ENCODE measurements at regions not wholly inside any gene's neighbourhood (a gene's known extent, or its start where the extent isn't known, plus 50 kb on each side); places are given as distances from the start of the nearest gene placed in this dataset.

DNA sequence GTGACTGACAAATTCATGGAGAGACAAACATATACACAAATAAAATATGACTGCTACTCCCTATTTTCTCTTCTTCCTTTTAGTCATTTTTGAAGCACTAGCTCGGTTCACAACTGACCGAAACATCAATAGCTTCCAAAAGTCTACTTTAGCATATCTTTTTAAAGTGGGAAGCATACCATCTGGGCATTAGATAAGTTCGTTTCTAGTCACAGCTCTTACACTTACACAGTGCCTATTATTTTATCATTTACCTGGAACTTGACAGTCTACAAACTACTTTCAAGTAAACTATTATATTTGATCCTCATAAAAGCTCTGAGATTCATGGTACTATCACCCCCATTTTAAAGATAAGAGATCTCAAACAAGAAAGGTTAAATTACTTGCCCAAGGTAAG, 458.5 kb downstream of the LMO7 start:
- H3K4me2 ChIP-seq (ENCODE audit: low read length), result no peak overlapping the region
- TF ChIP-seq, protein P1, sequence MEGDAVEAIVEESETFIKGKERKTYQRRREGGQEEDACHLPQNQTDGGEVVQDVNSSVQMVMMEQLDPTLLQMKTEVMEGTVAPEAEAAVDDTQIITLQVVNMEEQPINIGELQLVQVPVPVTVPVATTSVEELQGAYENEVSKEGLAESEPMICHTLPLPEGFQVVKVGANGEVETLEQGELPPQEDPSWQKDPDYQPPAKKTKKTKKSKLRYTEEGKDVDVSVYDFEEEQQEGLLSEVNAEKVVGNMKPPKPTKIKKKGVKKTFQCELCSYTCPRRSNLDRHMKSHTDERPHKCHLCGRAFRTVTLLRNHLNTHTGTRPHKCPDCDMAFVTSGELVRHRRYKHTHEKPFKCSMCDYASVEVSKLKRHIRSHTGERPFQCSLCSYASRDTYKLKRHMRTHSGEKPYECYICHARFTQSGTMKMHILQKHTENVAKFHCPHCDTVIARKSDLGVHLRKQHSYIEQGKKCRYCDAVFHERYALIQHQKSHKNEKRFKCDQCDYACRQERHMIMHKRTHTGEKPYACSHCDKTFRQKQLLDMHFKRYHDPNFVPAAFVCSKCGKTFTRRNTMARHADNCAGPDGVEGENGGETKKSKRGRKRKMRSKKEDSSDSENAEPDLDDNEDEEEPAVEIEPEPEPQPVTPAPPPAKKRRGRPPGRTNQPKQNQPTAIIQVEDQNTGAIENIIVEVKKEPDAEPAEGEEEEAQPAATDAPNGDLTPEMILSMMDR (IDR thresholded peaks at IDR 0.05; ENCODE audit: insufficient read depth, low read depth, low read length), result no peak
- no peak for TF ChIP-seq EZH2 (IDR thresholded peaks at IDR 0.05; ENCODE audit: insufficient read depth, low read length)
- DNase-seq (ENCODE audit: low read depth) (no peak), FAIRE-seq (no peak)
- Mint-ChIP-seq H3K27me3 (ENCODE audit: low read depth, unreplicated experiment) (no peaks in the 10 kb centered on the region), H3K4me3 (ENCODE audit: unreplicated experiment) (no peak overlapping the region), H3K27ac (ENCODE audit: unreplicated experiment) (no peak overlapping the region), H3K4me1 (ENCODE audit: low read depth, unreplicated experiment) (no peaks in the 10 kb centered on the region), H3K36me3 (ENCODE audit: low read depth, unreplicated experiment) (no peaks in the 10 kb centered on the region), H3K9me3 (ENCODE audit: unreplicated experiment) (no peaks in the 10 kb centered on the region)
- H3K79me2 ChIP-seq (ENCODE audit: insufficient read depth, low read length), result no peaks in the 10 kb centered on the region
- H3K27ac ChIP-seq (ENCODE audit: low read depth, low read length), result no peak overlapping the region
- no peaks in the 10 kb centered on the region for H4K20me1 ChIP-seq (ENCODE audit: insufficient read depth, low read length)
- H2AFZ ChIP-seq (ENCODE audit: low read depth, low read length), result no peak overlapping the region
- H3K9ac ChIP-seq (ENCODE audit: low read length), result no peak overlapping the region
- H3K4me3 ChIP-seq (ENCODE audit: insufficient read depth, low read depth, low read length), result no peak overlapping the region
- no peaks in the 10 kb centered on the region for H3K36me3 ChIP-seq (ENCODE audit: insufficient read depth, low read length)
- peaks cover 2% of the 10 kb centered on the region for H3K27me3 ChIP-seq (ENCODE audit: insufficient read depth, low read length)
- no peaks in the 10 kb centered on the region for H3K4me1 ChIP-seq (ENCODE audit: insufficient read depth, low read length)
- no peaks in the 10 kb centered on the region for H3K9me3 ChIP-seq (ENCODE audit: insufficient read depth, low read depth, low read length)

DNA sequence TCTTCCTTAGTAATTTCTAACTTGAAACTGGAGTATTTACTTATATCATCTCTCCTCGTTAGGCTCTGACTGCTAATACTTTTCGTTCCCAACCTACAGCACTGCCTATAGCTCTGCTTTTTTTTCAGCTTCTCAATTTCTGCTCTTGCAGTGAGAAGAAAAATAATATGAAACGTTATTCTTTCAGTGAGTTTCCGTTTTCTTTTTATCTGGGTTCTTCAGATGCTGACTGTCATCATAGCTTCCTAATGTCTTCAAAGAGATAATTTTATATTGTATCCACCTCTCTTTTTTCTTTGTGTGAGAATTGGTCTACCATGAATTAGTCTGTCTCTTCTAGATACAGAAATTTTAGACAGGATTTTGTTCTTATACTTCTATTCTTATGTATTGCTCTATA, 454.9 kb downstream of the LMO7 start:
- Histone ChIP-seq H3K9ac (ENCODE audit: low read length) (no peak overlapping the region), H3K36me3 (ENCODE audit: insufficient read depth, low read length) (no peaks in the 10 kb centered on the region), H3K27ac (ENCODE audit: low read depth, low read length) (no peak overlapping the region), H3K79me2 (ENCODE audit: insufficient read depth, low read length) (no peaks in the 10 kb centered on the region), H3K9me3 (ENCODE audit: insufficient read depth, low read depth, low read length) (peaks cover 4% of the 10 kb centered on the region), H4K20me1 (ENCODE audit: insufficient read depth, low read length) (no peaks in the 10 kb centered on the region), H3K27me3 (ENCODE audit: insufficient read depth, low read length) (no peaks in the 10 kb centered on the region), H3K4me1 (ENCODE audit: insufficient read depth, low read length) (no peaks in the 10 kb centered on the region), H2AFZ (ENCODE audit: low read depth, low read length) (no peak overlapping the region), H3K4me3 (ENCODE audit: insufficient read depth, low read depth, low read length) (no peak overlapping the region), H3K4me2 (ENCODE audit: low read length) (no peak overlapping the region)
- Mint-ChIP-seq H3K4me3 (ENCODE audit: unreplicated experiment) (no peak overlapping the region), H3K27ac (ENCODE audit: unreplicated experiment) (no peak overlapping the region), H3K36me3 (ENCODE audit: low read depth, unreplicated experiment) (peaks cover 2% of the 10 kb centered on the region), H3K4me1 (ENCODE audit: low read depth, unreplicated experiment) (no peaks in the 10 kb centered on the region), H3K9me3 (ENCODE audit: unreplicated experiment) (peaks cover 10% of the 10 kb centered on the region), H3K27me3 (ENCODE audit: low read depth, unreplicated experiment) (no peaks in the 10 kb centered on the region)
- DNase-seq (ENCODE audit: low read depth) (no peak), FAIRE-seq (no peak)
- TF ChIP-seq EZH2 (IDR thresholded peaks at IDR 0.05; ENCODE audit: insufficient read depth, low read length), result no peak
- TF ChIP-seq, protein P1 (IDR thresholded peaks at IDR 0.05; ENCODE audit: insufficient read depth, low read depth, low read length), result no peak

DNA sequence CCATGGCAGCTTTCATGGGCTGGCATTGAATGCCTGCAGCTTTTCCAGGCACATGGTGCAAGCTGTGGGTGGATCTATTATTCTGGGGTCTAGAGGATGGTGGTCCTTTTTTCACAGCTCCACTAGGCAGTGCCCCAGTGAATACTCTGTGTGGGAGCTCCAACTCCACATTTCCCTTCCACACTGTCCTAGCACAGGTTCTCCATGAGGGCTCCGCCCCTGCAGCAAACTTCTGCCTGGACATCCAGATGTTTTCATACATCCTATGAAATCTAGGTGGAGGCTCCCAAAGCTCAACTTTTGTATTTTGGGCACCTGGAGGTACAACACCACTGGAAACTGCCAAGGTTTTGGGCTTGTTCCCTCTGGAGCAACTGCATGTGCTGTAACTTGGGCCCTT, 450.6 kb downstream of the LMO7 start:
- Histone ChIP-seq H3K27ac (ENCODE audit: low read depth, low read length) (no peak overlapping the region), H3K27me3 (ENCODE audit: insufficient read depth, low read length) (no peaks in the 10 kb centered on the region), H4K20me1 (ENCODE audit: insufficient read depth, low read length) (no peaks in the 10 kb centered on the region), H3K4me2 (ENCODE audit: low read length) (no peak overlapping the region), H3K79me2 (ENCODE audit: insufficient read depth, low read length) (no peaks in the 10 kb centered on the region), H2AFZ (ENCODE audit: low read depth, low read length) (no peak overlapping the region), H3K4me3 (ENCODE audit: insufficient read depth, low read depth, low read length) (no peak overlapping the region), H3K36me3 (ENCODE audit: insufficient read depth, low read length) (no peaks in the 10 kb centered on the region), H3K9me3 (ENCODE audit: insufficient read depth, low read depth, low read length) (peaks cover 4% of the 10 kb centered on the region), H3K4me1 (ENCODE audit: insufficient read depth, low read length) (no peaks in the 10 kb centered on the region), H3K9ac (ENCODE audit: low read length) (no peak overlapping the region)
- H3K36me3 Mint-ChIP-seq (ENCODE audit: low read depth, unreplicated experiment), result peaks cover 2% of the 10 kb centered on the region
- H3K4me3 Mint-ChIP-seq (ENCODE audit: unreplicated experiment), result no peak overlapping the region
- H3K4me1 Mint-ChIP-seq (ENCODE audit: low read depth, unreplicated experiment), result no peaks in the 10 kb centered on the region
- no peak overlapping the region for H3K27ac Mint-ChIP-seq (ENCODE audit: unreplicated experiment)
- TF ChIP-seq, protein P1 (IDR thresholded peaks at IDR 0.05; ENCODE audit: insufficient read depth, low read depth, low read length), result no peak
- no peak for TF ChIP-seq EZH2 (IDR thresholded peaks at IDR 0.05; ENCODE audit: insufficient read depth, low read length)
- H3K27me3 Mint-ChIP-seq (ENCODE audit: low read depth, unreplicated experiment), result no peaks in the 10 kb centered on the region
- DNase-seq (ENCODE audit: low read depth), result no peak
- H3K9me3 Mint-ChIP-seq (ENCODE audit: unreplicated experiment), result peaks cover 11% of the 10 kb centered on the region
- FAIRE-seq, result no peak
